ENCODE measurements at regions not wholly inside any gene's neighbourhood (a gene's known extent, or its start where the extent isn't known, plus 50 kb on each side); places are given as distances from the start of the nearest gene placed in this dataset.

- no peak for TF ChIP-seq POLR2A (IDR thresholded peaks at IDR 0.05; ENCODE audit: low read length)
- no peak for TF ChIP-seq GATA1 (IDR thresholded peaks at IDR 0.05; ENCODE audit: low read depth, low read length)
Observed at GRCh38 chr20:50266293-50267040, 75.8 kb downstream of the CEBPB start.
